ENCODE measurements at regions not wholly inside any gene's neighbourhood (a gene's known extent, or its start where the extent isn't known, plus 50 kb on each side); places are given as distances from the start of the nearest gene placed in this dataset.
"Not testable (repeated sequence)": the region's sequence is repeated elsewhere in the genome, so short reads cannot be mapped to it uniquely, and the experiment has no call there.

- no peak for TF ChIP-seq CTCF (IDR thresholded peaks at IDR 0.05; ENCODE audit: insufficient read depth, low read depth, low read length)
- no peak for DNase-seq (ENCODE audit: low read depth)
- no peak overlapping the region for H3K4me3 ChIP-seq (ENCODE audit: low read depth, low read length)
Observed at GRCh38 chr10:53387562-53387961, 615.0 kb upstream of the MBL2 start.

GRCh38 chr10:53382543-53382942 is 610.0 kb upstream of the MBL2 start:
- DNase-seq (ENCODE audit: low read depth) = no peak
- TF ChIP-seq CTCF (IDR thresholded peaks at IDR 0.05; ENCODE audit: insufficient read depth, low read depth, low read length) = no peak
- H3K4me3 ChIP-seq (ENCODE audit: low read depth, low read length) = no peak overlapping the region

- no peak for DNase-seq (ENCODE audit: low read depth)
- H3K4me3 ChIP-seq (ENCODE audit: low read depth, low read length) = no peak overlapping the region
- TF ChIP-seq CTCF (IDR thresholded peaks at IDR 0.05; ENCODE audit: insufficient read depth, low read depth, low read length) = no peak
Observed at GRCh38 chr10:53379956-53380355, 607.4 kb upstream of the MBL2 start.

- no peak overlapping the region for H3K4me3 ChIP-seq (ENCODE audit: low read depth, low read length)
- no peak for TF ChIP-seq CTCF (IDR thresholded peaks at IDR 0.05; ENCODE audit: insufficient read depth, low read depth, low read length)
- no peak for DNase-seq (ENCODE audit: low read depth)
Observed at GRCh38 chr10:53370347-53370746, 597.8 kb upstream of the MBL2 start.

DNA sequence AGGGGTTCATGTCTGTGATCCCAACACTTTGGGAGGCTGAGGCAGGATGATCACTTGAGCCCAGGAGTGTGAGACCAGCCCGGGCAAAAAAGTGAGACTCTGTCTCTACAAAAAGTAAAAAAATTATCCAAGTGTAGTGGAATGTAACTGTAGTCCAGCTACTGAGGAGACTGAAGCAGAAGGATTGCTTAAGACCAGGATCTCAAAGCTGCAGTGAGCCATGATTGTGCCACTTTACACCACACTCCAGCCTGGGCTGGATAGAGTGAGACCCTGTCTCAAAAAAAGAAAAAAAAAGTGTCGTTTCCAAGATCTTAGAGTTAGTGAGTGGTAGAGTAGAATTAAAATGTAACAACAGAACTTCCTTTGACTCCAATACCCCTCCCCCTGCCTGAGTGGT is 589.4 kb upstream of the MBL2 start:
- no peak for TF ChIP-seq CTCF (IDR thresholded peaks at IDR 0.05; ENCODE audit: insufficient read depth, low read depth, low read length)
- no peak overlapping the region for H3K4me3 ChIP-seq (ENCODE audit: low read depth, low read length)
- no peak for DNase-seq (ENCODE audit: low read depth)

GRCh38 chr10:53361281-53361680 is 588.7 kb upstream of the MBL2 start:
- no peak for TF ChIP-seq CTCF (IDR thresholded peaks at IDR 0.05; ENCODE audit: insufficient read depth, low read depth, low read length)
- no peak for DNase-seq (ENCODE audit: low read depth)
- no peak overlapping the region for H3K4me3 ChIP-seq (ENCODE audit: low read depth, low read length)

GRCh38 chr10:53358978-53359377 is 586.4 kb upstream of the MBL2 start:
- H3K4me3 ChIP-seq (ENCODE audit: low read depth, low read length); DNase-seq (ENCODE audit: low read depth): not testable (repeated sequence)
